Suprapubic skin (tissue), 4 donors: ENCODE measurements at regions not wholly inside any gene's neighbourhood (a gene's known extent, or its start where the extent isn't known, plus 50 kb on each side); places are given as distances from the start of the nearest gene placed in this dataset.

Experiments
- DNase-seq, 2 donors: peaks; one replicate each; pipeline ENCODE4 v3.0.0-alpha.2; 2019; ENCODE audit warnings: low spot score in 2 of 2
- H3K27ac ChIP-seq: fragments of 200-600 bp; sonication (generic); one replicate; pipeline ENCODE4 v1.5.1; 2019
- H3K27me3 ChIP-seq: fragments of 200-600 bp; sonication (generic); one replicate; pipeline ENCODE4 v1.5.1; 2019
- H3K36me3 ChIP-seq: fragments of 200-600 bp; sonication (generic); one replicate; pipeline ENCODE4 v1.5.1; 2019
- H3K4me1 ChIP-seq: fragments of 200-600 bp; sonication (generic); one replicate; pipeline ENCODE4 v1.5.1; 2019
- H3K4me3 ChIP-seq: fragments of 200-600 bp; sonication (generic); one replicate; pipeline ENCODE4 v1.5.1; 2019; ENCODE audit warnings: mild to moderate bottlenecking
- H3K9me3 ChIP-seq: fragments of 200-600 bp; sonication (generic); one replicate; pipeline ENCODE4 v1.5.1; 2019
- EP300 ChIP-seq: sonication (generic); formaldehyde crosslinking; IDR thresholded peaks from one replicate; pipeline ENCODE4 v1.6.1; 2017; ENCODE audit warnings: antibody characterized with exemption
- POLR2A ChIP-seq, 2 donors: fragments of 450-650 bp; IDR thresholded peaks; one replicate each; pipeline ENCODE4 v1.6.1; 2017; ENCODE audit warnings: antibody characterized with exemption in 2 of 2, mild to moderate bottlenecking in 2 of 2, moderate library complexity in 2 of 2
- POLR2AphosphoS5 ChIP-seq, 3 donors: sonication (generic); formaldehyde crosslinking; IDR thresholded peaks; one replicate each; pipeline ENCODE4 v1.6.1; 2017; ENCODE audit warnings: antibody characterized with exemption in 3 of 3
- WGBS: methylation state at CpG from one replicate; pipeline ENCODE4 v1.1.5; 2018; 5-methylcytosine and 5-hydroxymethylcytosine counted together
- TF ChIP-seq, protein P1 (sequence below), 2 donors: fragments of 200-600 bp in 1 of 2; fragments of 450-650 bp in 1 of 2; sonication (generic) in 1 of 2; IDR thresholded peaks; one replicate each; pipeline ENCODE4 v1.5.1; 2016 to 2019; ENCODE audit warnings: antibody characterized with exemption in 2 of 2, mild to moderate bottlenecking in 1 of 2, moderate library complexity in 1 of 2

- no peak overlapping the region for H3K27ac ChIP-seq
- no peaks in the 10 kb centered on the region for H3K27me3 ChIP-seq
- H3K4me1 ChIP-seq: peaks cover 5% of the 10 kb centered on the region
- no peak for TF ChIP-seq POLR2A (IDR thresholded peaks at IDR 0.05)
- no peak for TF ChIP-seq EP300
- TF ChIP-seq, protein P1, sequence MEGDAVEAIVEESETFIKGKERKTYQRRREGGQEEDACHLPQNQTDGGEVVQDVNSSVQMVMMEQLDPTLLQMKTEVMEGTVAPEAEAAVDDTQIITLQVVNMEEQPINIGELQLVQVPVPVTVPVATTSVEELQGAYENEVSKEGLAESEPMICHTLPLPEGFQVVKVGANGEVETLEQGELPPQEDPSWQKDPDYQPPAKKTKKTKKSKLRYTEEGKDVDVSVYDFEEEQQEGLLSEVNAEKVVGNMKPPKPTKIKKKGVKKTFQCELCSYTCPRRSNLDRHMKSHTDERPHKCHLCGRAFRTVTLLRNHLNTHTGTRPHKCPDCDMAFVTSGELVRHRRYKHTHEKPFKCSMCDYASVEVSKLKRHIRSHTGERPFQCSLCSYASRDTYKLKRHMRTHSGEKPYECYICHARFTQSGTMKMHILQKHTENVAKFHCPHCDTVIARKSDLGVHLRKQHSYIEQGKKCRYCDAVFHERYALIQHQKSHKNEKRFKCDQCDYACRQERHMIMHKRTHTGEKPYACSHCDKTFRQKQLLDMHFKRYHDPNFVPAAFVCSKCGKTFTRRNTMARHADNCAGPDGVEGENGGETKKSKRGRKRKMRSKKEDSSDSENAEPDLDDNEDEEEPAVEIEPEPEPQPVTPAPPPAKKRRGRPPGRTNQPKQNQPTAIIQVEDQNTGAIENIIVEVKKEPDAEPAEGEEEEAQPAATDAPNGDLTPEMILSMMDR (IDR thresholded peaks at IDR 0.05): no peak
- H3K9me3 ChIP-seq: no peaks in the 10 kb centered on the region
- no peak for DNase-seq
- no peak overlapping the region for H3K4me3 ChIP-seq
- H3K36me3 ChIP-seq: no peaks in the 10 kb centered on the region
These were observed 326.7 kb downstream of the ATP23 start for GRCh38 chr12:58268069-58268468.

- no peak overlapping the region for H3K4me3 ChIP-seq
- DNase-seq: no peak
- TF ChIP-seq EP300 (no peak), POLR2A (IDR thresholded peaks at IDR 0.05) (no peak), POLR2AphosphoS5 (IDR thresholded peaks at IDR 0.05) (no peak)
- TF ChIP-seq, protein P1 (IDR thresholded peaks at IDR 0.05): no peak
These were observed 328.1 kb downstream of the ATP23 start for GRCh38 chr12:58269476-58269875.

DNA sequence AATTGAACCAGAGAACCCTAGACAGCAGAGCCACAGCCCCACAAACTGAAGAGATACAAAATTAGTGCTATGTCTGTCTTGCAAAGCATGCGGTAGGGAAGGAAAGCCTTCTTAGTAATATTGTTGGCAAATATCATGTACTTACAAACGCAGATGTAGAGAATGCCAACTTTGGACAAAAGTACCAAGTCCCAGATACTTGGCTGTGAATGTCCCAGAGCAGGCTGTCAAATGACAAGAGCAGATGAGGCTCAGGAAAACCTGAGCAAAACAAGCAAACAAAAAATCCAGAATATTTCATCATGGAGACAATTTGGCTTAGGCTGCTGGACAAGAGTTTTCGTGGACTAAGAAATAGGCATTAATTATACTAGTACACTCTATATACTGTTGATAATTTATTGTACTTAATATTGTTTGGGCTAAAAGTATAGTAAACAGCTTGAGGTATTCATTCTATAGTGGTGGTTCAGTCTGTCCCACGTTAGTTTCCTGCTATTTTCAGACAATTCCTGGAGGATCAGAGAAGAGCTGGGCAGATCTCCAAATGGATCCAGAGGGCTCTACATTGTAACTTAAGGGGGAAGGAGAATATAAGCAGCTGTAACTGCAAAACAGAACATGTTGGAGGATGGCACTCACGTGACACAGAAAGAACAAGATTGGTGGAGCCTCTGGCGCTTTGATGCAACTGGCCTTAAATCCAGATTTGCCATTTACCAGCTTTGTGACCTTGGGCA is 329.8 kb downstream of the ATP23 start:
- 63% methylated on average over 6 of the region's 6 CpGs for WGBS
- TF ChIP-seq, protein P1 (IDR thresholded peaks at IDR 0.05): no peak
- TF ChIP-seq POLR2AphosphoS5 (IDR thresholded peaks at IDR 0.05): no peak
- TF ChIP-seq POLR2A (IDR thresholded peaks at IDR 0.05): no peak
- no peak for TF ChIP-seq EP300
- H3K27me3 ChIP-seq: no peaks in the 10 kb centered on the region
- DNase-seq: no peak
- peaks cover 5% of the 10 kb centered on the region for H3K4me1 ChIP-seq
- no peaks in the 10 kb centered on the region for H3K36me3 ChIP-seq
- no peak overlapping the region for H3K27ac ChIP-seq
- H3K4me3 ChIP-seq: no peak overlapping the region
- H3K9me3 ChIP-seq: no peaks in the 10 kb centered on the region

More at GRCh38 chr12:58269476-58269875, 328.1 kb downstream of the ATP23 start:
- no peak overlapping the region for H3K27ac ChIP-seq
- H3K27me3 ChIP-seq: no peaks in the 10 kb centered on the region
- H3K36me3 ChIP-seq: no peaks in the 10 kb centered on the region
- peaks cover 5% of the 10 kb centered on the region for H3K4me1 ChIP-seq
- H3K9me3 ChIP-seq: no peaks in the 10 kb centered on the region
- 90% methylated on average over 2 of the region's 2 CpGs for WGBS

DNA sequence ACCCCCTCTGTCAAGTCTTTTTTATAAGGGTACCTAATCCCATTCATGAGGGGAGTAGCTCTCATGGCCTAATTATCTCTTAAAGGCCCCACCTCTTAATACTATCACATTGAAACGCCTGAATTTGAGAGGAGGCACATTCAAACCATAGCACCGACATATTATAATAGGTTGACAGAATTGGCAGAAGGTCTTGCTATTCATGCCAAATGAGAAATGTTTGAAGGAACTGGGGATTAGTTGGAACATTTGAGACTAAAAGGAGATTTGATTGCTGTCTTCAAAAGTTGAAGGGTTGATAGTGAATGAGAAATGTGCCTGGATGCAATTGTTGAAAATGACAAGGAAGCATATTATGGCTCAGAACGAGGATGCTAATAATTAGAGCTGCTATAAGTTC is 331.1 kb downstream of the ATP23 start:
- Histone ChIP-seq H3K4me3 (no peak overlapping the region), H3K9me3 (peaks cover 8% of the 10 kb centered on the region), H3K36me3 (no peaks in the 10 kb centered on the region), H3K27ac (no peak overlapping the region), H3K27me3 (no peaks in the 10 kb centered on the region), H3K4me1 (peaks cover 5% of the 10 kb centered on the region)
- 61% methylated on average over 3 of the region's 3 CpGs for WGBS
- no peak for TF ChIP-seq POLR2A (IDR thresholded peaks at IDR 0.05)
- TF ChIP-seq, protein P1 (IDR thresholded peaks at IDR 0.05): no peak
- TF ChIP-seq EP300: no peak
- TF ChIP-seq POLR2AphosphoS5 (IDR thresholded peaks at IDR 0.05): no peak
- no peak for DNase-seq

- WGBS: 86% methylated on average over 1 of the region's 1 CpG
- no peak overlapping the region for H3K4me3 ChIP-seq
- no peaks in the 10 kb centered on the region for H3K27me3 ChIP-seq
- TF ChIP-seq, protein P1 (IDR thresholded peaks at IDR 0.05): no peak
- TF ChIP-seq POLR2AphosphoS5 (IDR thresholded peaks at IDR 0.05): no peak
- TF ChIP-seq EP300: no peak
- TF ChIP-seq POLR2A (IDR thresholded peaks at IDR 0.05): no peak
- no peak overlapping the region for H3K27ac ChIP-seq
- peaks cover 12% of the 10 kb centered on the region for H3K9me3 ChIP-seq
- no peaks in the 10 kb centered on the region for H3K4me1 ChIP-seq
- no peak for DNase-seq
- H3K36me3 ChIP-seq: no peaks in the 10 kb centered on the region
These were observed 335.9 kb downstream of the ATP23 start for GRCh38 chr12:58277231-58277630.
